ENCODE measurements at regions not wholly inside any gene's neighbourhood (a gene's known extent, or its start where the extent isn't known, plus 50 kb on each side); places are given as distances from the start of the nearest gene placed in this dataset.
"Not testable (repeated sequence)": the region's sequence is repeated elsewhere in the genome, so short reads cannot be mapped to it uniquely, and the experiment has no call there.

DNA sequence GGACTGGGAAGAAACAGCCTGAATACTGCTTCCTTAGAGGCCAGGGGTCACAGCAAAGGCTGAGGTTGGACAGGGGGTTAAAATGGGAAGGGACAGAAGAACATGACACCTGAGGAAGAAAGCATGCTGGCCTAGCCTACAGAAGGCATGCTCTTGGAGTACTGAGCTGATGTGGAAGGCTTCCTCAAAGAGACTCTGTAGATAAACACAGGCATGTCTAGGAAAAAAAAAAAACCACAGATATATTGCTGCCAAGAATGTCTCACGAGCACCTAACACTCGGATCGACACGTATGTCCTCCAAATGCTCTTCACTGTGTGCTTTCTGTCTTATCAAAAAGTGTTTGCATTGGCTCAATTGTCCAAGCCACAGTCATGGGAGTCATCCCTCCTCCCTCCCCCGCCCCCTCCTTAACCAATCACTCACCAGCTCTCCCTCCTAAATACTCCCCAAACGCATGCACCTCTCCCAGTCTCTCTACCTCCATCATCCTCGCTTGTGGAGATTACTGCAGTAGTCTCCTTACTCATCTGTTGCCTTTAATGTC is 101.1 kb upstream of the LRFN2 start:
- no peak for DNase-seq (ENCODE audit: low spot score)

DNA sequence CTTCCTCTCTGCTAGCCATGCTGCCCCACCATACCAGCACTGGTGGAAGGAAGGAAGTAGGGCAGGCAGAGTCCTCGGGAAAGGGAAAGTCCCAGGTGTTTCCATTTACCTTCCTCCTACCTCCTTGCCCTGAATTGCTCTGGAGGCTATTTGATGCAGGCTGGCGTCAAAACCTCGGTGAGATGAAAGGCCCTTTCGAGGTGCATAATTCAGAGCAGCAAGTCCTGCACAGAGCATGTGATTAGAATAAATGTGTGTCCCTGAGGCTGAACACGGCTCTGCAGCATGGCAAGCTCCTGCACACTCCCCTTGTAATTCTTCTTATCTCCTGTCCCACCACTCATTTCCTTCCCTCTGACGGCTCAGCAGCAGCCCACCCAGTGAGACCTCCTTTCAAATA is 98.7 kb upstream of the LRFN2 start:
- no peak for DNase-seq (ENCODE audit: low spot score)

DNA sequence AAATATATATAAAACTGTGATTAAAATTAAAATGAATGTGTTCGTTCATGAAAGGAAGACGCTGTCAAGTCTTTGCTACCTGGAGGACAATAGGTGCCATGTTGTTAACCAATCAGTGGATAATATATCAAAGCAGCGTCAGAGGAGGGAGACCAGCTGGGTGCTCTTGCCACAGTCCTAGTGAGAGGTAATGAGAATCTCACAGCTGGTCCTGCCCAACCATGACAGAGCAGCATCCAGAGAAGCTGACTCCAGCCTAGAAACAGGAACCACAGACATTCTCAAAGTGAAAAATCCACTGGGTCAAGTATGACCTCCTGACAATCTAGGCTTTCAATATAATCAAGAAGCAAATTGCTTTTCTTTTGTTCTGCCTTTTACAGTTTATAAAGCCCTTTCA is 94.5 kb upstream of the LRFN2 start:
- no peak for DNase-seq (ENCODE audit: low spot score)

DNA sequence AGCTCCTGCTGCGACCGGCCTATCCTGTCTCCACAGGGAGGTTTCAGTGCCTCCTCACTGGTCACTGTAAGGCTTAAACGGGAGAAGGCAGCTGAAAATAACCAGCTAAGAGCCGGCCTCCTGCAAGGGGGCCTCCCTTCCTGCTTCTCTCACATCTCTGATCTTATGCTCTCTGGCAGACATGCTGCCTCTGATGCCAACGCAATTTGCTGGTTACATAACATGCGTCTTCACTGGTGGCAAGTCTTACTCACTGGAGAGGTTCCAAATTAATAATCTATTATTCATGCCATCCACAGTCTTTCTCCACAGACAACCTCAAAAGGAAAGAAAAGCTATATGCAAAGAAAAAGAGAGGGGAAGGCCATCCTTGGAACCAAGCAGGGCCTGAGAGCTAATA is 91.8 kb upstream of the LRFN2 start:
- no peak for DNase-seq (ENCODE audit: low spot score)

DNA sequence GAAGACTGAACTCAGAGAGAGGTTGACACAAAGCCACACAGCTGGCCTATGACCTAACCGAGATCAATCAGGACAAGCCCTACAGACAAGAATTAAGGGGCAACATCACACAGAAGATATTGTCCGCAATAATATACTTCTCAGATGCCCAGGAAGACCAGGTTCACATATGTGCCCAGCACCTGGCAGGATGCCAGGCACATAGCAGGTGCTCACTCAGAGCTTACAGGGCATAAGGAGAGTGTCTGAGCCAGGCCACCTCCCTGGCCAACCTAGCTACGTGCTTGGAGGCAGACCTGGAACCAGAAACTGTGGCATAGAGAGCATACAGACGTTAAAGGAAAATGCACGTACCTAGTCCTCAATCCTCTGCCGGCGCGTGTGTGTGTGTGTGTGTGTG is 87.0 kb upstream of the LRFN2 start:
- no peak for DNase-seq (ENCODE audit: low spot score)

DNA sequence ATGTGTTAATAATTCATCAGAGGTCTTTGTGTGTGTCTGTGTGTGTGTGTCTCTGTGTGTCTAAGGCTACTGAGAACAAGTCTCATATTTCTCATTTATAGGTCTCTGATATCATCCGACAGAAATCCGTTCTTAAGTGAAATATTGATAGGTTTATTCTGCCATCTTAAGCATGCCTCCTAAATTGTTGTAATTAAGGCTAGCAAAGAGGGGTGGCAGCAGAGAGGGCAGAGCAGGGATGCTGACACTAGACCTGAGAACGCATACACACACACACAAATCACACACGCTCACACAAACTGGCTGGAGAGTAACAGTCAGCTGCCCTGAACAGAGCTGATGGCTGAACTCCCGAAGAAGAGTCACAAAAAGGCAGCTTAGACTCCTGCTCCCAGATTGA is 84.9 kb upstream of the LRFN2 start:
- no peak for DNase-seq (ENCODE audit: low spot score)

DNA sequence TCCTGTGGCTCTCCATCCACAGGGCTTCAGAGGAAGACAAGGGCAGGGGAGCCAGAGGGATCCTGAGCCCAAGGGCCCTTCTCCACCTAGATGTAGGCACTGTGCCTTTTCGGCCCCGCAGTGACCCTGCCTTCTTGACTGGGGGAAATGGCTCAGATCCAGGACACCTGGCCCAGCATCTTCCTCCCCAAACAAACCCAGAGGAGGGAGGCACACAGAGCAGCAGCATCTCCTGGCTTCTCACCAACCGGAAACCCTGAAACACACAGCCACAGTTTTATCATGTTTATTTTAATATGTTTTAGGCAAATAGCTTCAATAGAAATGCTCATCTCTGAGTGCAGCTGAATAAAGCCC is 84.5 kb upstream of the LRFN2 start:
- DNase-seq (ENCODE audit: low spot score): no peak

DNA sequence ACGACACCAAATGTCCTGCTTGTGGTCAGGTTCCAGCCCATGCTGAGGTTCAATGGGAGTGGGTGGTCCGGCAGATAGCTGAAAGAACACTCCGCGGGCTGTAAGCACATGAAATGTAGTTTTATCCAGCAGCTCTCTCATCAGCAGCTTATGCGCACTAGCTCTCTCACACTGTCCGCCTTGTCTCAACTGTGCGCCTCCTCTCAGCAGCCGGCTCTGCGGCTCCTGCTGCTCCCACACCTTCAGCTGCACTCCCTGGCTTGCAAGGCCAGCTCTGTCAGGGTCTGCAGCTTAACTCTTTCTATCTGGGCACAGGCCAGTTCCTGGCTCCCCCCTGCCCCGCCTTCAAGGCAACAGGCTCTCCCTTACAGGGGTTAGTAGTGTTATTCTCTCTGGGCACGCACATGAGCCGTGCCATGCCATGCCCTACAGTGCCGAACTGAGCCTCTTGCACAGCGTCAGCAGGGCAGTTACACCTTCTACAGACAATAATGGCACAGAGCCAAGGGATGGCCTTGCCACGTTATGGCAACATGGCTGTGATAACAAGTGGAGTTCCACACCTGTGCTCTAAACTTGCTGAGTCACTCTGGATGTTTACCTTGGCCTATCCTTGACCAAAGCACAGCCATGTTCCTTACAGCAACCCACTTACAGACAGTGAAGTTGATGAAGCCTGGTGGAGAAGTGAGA is 84.0 kb upstream of the LRFN2 start:
- DNase-seq (ENCODE audit: low spot score): no peak

DNA sequence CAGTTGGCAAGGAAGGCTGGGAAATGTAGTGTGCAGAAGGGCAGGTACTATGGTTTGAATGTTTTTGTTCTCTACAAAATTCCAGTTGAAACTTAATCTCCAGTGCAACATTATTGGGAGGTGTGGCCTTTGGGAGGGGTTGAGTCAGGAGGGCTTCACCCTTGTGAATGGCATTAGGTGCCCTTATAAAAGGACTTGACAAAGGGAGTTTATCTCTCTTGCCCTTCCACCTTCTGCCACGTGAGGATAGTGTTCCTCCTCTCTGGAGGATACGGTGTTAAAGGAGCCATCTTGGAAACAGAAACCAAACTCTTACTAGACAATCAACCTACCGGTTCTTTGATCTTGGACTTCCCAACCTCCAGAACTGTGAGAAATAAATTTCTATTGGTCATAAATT is 82.2 kb upstream of the LRFN2 start:
- DNase-seq (ENCODE audit: low spot score): no peak

DNA sequence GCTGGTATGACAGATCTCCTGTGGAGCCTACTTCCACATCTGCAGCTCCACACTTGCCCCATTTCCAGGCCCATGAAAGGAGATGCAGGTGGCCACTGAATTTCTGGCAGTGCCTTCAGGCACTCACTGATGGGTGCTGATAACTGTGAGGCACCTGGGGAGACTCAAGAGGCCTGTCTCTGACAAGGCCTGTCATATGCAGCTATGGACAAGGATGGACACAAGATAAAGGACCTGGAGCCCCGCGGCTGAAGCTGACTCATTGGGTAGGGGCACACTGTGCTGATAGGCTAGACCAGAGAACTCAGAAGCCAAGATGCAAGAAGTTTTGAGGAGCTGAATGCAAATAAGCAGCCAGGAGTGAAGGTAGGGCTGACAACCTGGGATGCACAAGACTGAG is 81.0 kb upstream of the LRFN2 start:
- DNase-seq (ENCODE audit: low spot score): no peak

DNA sequence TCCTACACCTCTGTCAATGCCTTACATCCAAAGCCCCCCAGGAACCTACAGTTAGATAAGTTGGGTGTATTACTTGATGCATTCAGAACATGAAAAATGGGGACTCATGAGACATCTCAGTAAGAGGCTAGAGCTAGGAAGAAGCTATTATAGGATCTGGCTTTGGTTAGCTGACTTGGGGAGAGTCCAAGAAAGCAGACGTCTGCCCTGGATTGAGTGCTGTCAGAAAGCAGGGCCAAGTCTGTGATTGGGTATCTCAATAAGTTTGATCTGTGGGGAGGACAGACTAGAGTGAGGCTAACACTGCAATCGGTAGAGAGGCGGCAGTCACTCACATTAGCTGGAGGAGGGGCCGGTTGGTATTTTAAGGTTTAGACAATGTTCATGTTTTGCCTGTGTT is 79.4 kb upstream of the LRFN2 start:
- DNase-seq (ENCODE audit: low spot score): no peak

DNA sequence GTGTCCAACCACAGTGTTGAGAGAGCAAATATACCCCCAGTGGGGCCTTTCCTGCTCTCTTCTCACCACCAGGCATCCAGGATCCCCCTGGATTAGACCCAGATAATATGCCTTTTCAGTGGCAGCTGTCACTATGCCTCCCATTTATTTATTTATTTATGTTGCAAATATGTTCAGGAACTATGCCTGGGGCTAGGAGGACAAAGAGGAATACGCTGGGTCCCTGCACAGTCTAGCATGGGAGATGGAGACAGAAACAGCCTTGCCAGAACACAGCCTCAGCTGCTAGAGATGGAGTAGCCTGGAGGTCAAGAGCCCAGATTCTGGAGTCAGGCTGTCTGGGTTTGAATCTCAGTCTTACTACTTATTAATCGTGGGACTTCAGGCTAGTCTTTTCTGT is 74.6 kb upstream of the LRFN2 start:
- no peak for DNase-seq (ENCODE audit: low spot score)

DNA sequence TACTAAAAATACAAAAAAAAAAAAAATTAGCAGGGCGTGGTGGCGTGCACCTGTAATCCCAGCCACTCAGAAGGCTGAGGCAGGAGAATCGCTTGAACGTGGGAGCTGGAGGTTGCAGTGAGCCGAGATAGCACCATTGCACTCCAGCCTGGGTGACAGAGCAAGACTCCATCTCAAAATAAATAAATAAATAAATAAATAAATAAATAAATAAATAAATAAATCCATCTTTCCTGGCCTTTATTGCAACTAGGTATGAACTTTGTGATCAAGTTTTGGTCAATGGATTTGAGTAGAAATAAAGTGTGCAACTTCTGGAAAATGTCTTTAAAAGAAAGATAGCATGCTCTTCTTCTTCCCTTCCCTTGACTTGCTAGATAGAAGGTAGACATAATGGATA is 69.6 kb upstream of the LRFN2 start:
- not testable (repeated sequence) for DNase-seq (ENCODE audit: low spot score)

DNA sequence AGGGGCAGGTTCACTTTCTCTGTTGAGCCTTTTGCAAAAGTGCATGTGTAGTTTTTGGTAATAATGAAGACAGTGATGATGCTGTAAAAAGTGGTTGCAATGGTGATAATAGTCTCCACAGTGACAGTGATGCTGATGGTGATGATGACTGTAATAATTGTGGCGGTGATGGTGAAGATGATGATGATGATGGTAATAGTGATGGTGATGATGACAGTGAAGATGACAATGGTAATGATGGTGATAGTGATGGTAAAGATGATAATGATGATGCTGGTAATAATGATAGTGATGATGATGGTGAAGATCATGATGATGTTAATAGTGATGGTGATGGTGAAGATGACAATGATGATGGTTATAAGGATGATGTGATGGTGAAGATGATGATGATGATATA is 67.7 kb upstream of the LRFN2 start:
- no peak for DNase-seq (ENCODE audit: low spot score)

DNA sequence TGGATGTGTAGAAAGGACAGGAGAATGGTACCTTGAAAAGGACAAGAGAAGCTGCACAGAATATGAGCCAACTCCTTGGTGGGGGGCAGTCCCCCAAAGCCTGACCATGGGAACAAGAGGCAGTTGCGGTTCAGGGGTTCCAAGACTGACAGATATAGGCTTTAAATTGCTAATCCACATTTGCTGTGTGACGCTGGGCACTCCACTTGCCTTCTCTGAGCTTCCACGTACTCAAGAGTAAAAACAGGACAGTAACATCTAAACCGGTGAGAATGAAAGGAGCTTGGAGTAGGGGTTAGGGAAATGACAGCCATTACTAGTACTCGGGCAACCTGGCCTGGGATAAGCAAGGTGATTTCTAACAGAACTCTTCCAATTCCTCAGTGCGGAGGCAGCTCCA is 57.9 kb upstream of the LRFN2 start:
- DNase-seq (ENCODE audit: low spot score): no peak

DNA sequence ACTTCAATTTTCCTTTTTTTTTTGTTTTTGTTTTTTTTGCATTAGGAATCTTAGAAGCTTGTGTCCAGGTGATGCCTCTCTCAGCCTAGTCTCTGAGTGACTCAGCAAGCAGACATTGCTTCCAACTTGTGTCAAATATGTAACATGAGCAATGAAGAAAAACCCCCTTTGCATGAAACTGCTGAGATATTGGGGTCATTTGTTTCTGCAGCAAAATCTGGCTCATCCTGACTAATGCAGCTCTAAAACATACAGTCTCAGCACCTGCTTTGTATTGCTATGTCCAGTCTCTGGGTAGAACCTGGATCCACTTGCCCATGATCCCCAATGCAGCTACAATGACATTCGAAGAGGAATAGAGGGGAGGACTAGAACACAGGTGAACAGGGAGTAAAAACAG is 55.7 kb upstream of the LRFN2 start:
- no peak for DNase-seq (ENCODE audit: low spot score)

DNA sequence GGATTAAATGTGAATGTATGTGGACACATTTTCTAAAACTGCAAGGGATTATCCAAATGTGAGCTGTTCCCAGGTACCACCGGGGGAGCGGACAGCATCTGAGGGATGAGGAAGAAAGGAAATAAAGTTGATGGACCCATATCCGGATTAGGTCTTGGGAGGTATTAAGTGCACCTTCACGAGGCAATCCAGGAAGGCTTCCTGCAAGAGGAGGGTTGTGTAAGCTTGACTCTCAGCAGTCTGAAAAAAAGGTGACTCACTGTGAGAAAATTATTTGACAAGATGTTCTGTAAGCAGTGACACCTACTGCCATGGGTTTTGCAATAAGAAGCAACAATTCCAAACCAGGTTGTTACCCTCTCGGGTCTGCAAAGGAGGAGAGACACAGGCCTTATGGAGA is 55.0 kb upstream of the LRFN2 start:
- DNase-seq (ENCODE audit: low spot score): no peak

DNA sequence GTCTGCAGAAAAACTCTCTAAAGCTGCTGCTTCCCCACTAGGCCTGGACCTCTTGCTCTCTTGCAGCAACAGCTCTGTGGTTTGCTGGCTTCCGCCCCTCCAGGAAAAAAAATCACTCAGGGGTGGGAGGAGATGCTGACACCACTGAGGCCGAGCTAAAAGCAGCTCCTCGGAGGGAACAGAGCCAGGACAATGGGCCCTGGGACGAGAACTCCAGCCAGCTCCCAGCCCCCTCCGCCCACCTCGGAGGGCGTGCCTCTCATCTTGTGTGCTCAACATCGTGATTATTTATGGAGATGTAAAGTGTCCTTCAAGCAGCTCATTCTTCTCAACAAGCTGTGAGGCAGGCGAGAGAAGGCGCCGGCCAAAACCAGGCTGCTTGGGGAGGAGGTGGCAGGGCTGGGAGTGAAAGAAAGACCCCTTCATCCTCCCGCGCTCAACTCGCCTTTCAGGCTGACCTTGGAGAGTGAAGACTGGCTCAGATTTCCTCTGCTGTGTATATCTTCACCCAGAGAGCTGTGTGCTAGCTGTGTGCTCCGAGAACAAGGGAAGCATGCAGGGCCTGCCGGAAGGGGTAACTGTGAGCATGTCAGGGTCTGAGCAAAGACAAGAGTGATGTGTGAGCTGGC is 53.5 kb upstream of the LRFN2 start:
- peak; percentile 29 for DNase-seq (ENCODE audit: low spot score)

All from pons (tissue), 1 donor.